Neural cell (in vitro differentiated cells): ENCODE measurements at regions not wholly inside any gene's neighbourhood (a gene's known extent, or its start where the extent isn't known, plus 50 kb on each side); places are given as distances from the start of the nearest gene placed in this dataset.

Experiments used
- EP300 ChIP-seq: fragments of 450-650 bp; conservative IDR thresholded peaks from 2 replicates; pipeline ENCODE4 v1.6.1; 2014; ENCODE audit warnings: antibody characterized with exemption, mild to moderate bottlenecking, moderate library complexity; ENCODE audit not compliant: poor library complexity, severe bottlenecking
- EZH2 ChIP-seq: fragments of 200-600, 300-800 bp; shearing (Covaris generic), sonication (generic); IDR thresholded peaks from 2 replicates; pipeline ENCODE4 v1.6.1; 2014; ENCODE audit warnings: antibody characterized with exemption, low read length, borderline replicate concordance, mild to moderate bottlenecking; ENCODE audit not compliant: insufficient read depth, poor library complexity, severe bottlenecking
- POLR2AphosphoS5 ChIP-seq: IDR thresholded peaks from 2 replicates; pipeline ENCODE4 v1.6.1; 2012
- SMC3 ChIP-seq: fragments of 450-650 bp; conservative IDR thresholded peaks from 2 replicates; pipeline ENCODE4 v1.6.1; 2014; ENCODE audit warnings: antibody characterized with exemption, mild to moderate bottlenecking, moderate library complexity; ENCODE audit not compliant: poor library complexity
- TAF1 ChIP-seq: IDR thresholded peaks from 2 replicates; pipeline ENCODE4 v1.6.1; 2012; ENCODE audit warnings: low read depth
- TF ChIP-seq, protein P1 (sequence below): fragments of 450-650 bp; IDR thresholded peaks from 2 replicates; pipeline ENCODE4 v1.5.1; 2014; ENCODE audit warnings: antibody characterized with exemption, mild to moderate bottlenecking, moderate library complexity; ENCODE audit not compliant: poor library complexity, severe bottlenecking
- TF ChIP-seq, protein P2 (sequence below): IDR thresholded peaks from 2 replicates; pipeline ENCODE4 v1.6.1; 2012; ENCODE audit warnings: borderline replicate concordance

DNA sequence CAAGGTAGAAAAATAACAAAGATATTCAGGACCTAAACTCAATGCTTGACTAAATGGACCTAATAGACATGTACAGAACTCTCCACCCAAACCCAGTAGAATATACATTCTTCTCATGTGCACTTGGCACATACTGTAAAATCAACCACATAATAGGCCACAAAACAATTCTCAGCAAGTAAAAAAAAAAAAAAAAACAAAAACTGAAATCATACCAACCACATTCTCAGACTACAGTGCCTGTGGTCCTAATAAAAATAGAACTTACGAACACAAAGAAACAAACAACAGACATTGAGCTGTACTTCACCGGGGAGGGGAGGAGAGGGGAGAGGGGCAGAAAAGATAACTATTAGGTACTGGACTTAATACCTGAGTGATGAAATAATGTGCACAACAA lies 114.1 kb upstream of the CD180 start:
- no peak for TF ChIP-seq EZH2
- TF ChIP-seq, protein P1, sequence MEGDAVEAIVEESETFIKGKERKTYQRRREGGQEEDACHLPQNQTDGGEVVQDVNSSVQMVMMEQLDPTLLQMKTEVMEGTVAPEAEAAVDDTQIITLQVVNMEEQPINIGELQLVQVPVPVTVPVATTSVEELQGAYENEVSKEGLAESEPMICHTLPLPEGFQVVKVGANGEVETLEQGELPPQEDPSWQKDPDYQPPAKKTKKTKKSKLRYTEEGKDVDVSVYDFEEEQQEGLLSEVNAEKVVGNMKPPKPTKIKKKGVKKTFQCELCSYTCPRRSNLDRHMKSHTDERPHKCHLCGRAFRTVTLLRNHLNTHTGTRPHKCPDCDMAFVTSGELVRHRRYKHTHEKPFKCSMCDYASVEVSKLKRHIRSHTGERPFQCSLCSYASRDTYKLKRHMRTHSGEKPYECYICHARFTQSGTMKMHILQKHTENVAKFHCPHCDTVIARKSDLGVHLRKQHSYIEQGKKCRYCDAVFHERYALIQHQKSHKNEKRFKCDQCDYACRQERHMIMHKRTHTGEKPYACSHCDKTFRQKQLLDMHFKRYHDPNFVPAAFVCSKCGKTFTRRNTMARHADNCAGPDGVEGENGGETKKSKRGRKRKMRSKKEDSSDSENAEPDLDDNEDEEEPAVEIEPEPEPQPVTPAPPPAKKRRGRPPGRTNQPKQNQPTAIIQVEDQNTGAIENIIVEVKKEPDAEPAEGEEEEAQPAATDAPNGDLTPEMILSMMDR: no peak
- no peak for TF ChIP-seq EP300
- TF ChIP-seq, protein P2, sequence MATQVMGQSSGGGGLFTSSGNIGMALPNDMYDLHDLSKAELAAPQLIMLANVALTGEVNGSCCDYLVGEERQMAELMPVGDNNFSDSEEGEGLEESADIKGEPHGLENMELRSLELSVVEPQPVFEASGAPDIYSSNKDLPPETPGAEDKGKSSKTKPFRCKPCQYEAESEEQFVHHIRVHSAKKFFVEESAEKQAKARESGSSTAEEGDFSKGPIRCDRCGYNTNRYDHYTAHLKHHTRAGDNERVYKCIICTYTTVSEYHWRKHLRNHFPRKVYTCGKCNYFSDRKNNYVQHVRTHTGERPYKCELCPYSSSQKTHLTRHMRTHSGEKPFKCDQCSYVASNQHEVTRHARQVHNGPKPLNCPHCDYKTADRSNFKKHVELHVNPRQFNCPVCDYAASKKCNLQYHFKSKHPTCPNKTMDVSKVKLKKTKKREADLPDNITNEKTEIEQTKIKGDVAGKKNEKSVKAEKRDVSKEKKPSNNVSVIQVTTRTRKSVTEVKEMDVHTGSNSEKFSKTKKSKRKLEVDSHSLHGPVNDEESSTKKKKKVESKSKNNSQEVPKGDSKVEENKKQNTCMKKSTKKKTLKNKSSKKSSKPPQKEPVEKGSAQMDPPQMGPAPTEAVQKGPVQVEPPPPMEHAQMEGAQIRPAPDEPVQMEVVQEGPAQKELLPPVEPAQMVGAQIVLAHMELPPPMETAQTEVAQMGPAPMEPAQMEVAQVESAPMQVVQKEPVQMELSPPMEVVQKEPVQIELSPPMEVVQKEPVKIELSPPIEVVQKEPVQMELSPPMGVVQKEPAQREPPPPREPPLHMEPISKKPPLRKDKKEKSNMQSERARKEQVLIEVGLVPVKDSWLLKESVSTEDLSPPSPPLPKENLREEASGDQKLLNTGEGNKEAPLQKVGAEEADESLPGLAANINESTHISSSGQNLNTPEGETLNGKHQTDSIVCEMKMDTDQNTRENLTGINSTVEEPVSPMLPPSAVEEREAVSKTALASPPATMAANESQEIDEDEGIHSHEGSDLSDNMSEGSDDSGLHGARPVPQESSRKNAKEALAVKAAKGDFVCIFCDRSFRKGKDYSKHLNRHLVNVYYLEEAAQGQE: no peak
- TF ChIP-seq TAF1: no peak
- no peak for TF ChIP-seq POLR2AphosphoS5
- TF ChIP-seq SMC3: no peak
